ENCODE measurements at regions not wholly inside any gene's neighbourhood (a gene's known extent, or its start where the extent isn't known, plus 50 kb on each side); places are given as distances from the start of the nearest gene placed in this dataset.

DNA sequence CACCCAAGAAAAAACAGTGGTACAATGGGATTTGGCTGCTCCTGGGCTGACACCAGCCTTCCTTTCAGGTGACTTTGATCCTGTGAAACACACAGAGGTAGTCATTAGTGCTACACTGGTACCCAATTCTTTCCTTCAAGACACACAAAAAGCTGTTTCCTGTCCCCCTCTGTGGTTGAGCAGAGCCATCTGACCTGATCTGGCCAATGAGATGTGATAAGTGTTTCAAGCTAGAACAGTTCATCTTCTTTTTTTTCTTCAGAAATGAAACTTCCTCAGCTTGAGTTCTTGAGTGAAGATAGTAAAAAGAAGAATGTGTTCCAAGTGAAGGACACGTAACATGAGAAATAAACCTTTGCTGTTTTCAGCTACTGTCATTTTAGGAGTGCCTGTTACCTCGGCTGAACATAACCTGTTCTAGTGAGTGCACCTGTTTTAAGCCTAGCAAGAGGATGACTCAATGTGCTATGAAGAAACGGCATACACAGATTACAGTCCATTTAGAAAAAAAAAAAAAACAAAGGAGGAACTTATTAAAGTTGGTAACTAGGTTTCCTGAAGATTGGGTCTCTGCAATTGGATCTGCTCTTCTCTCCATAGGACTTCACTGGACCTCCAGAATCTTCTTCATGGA, 287.8 kb downstream of the GAS1 start:
- TF ChIP-seq POLR2A (IDR thresholded peaks at IDR 0.05), result no peak
- TF ChIP-seq, protein P1, sequence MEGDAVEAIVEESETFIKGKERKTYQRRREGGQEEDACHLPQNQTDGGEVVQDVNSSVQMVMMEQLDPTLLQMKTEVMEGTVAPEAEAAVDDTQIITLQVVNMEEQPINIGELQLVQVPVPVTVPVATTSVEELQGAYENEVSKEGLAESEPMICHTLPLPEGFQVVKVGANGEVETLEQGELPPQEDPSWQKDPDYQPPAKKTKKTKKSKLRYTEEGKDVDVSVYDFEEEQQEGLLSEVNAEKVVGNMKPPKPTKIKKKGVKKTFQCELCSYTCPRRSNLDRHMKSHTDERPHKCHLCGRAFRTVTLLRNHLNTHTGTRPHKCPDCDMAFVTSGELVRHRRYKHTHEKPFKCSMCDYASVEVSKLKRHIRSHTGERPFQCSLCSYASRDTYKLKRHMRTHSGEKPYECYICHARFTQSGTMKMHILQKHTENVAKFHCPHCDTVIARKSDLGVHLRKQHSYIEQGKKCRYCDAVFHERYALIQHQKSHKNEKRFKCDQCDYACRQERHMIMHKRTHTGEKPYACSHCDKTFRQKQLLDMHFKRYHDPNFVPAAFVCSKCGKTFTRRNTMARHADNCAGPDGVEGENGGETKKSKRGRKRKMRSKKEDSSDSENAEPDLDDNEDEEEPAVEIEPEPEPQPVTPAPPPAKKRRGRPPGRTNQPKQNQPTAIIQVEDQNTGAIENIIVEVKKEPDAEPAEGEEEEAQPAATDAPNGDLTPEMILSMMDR (IDR thresholded peaks at IDR 0.05 in 8 of 11, conservative IDR thresholded peaks at IDR 0.05 in 3 of 11), result no peak
- TF ChIP-seq POLR2AphosphoS5 (IDR thresholded peaks at IDR 0.05), result no peak
- Histone ChIP-seq H3K36me3 (no peaks in the 10 kb centered on the region), H3K4me3 (no peak overlapping the region), H3K27ac (no peak overlapping the region), H3K27me3 (replicated peaks in 1 of 7) (peaks cover 0 to 13% (median 0%) of the 10 kb centered on the region in 7 donors), H3K9me3 (no peaks in the 10 kb centered on the region), H3K4me1 (no peaks in the 10 kb centered on the region)
- 35 to 67% (median 63%) methylated on average over 3 of the region's 3 CpGs for WGBS, 5 donors
- intact Hi-C loops (cut with DNase I; ENCODE audit: low total_unique reads), result no loop called here
- no peak for DNase-seq

- Histone ChIP-seq H3K36me3 (no peaks in the 10 kb centered on the region), H3K4me3 (no peak overlapping the region), H3K4me1 (no peaks in the 10 kb centered on the region), H3K27me3 (replicated peaks in 1 of 7) (peaks cover 0 to 4% (median 0%) of the 10 kb centered on the region in 7 donors), H3K27ac (no peak overlapping the region), H3K9me3 (peaks cover 0 to 9% (median 2%) of the 10 kb centered on the region in 8 donors)
- DNase-seq, result no peak
- TF ChIP-seq POLR2A (IDR thresholded peaks at IDR 0.05) (no peak), POLR2AphosphoS5 (IDR thresholded peaks at IDR 0.05) (no peak)
- TF ChIP-seq, protein P1 (IDR thresholded peaks at IDR 0.05 in 8 of 11, conservative IDR thresholded peaks at IDR 0.05 in 3 of 11), result no peak
- intact Hi-C loops (cut with DNase I; ENCODE audit: low total_unique reads), result no loop called here
Measured at GRCh38 chr9:86655147-86655546, 292.2 kb downstream of the GAS1 start.

- Histone ChIP-seq H3K27me3 (replicated peaks in 1 of 7) (peaks cover 0 to 4% (median 0%) of the 10 kb centered on the region in 7 donors), H3K4me3 (no peak overlapping the region), H3K27ac (no peak overlapping the region), H3K36me3 (no peaks in the 10 kb centered on the region), H3K4me1 (no peaks in the 10 kb centered on the region), H3K9me3 (peaks cover 0 to 9% (median 2%) of the 10 kb centered on the region in 8 donors)
- 55 to 89% (median 85%) methylated on average over 3 of the region's 3 CpGs for WGBS, 5 donors
- TF ChIP-seq POLR2AphosphoS5 (IDR thresholded peaks at IDR 0.05) (no peak), POLR2A (IDR thresholded peaks at IDR 0.05) (no peak)
- TF ChIP-seq, protein P1 (IDR thresholded peaks at IDR 0.05 in 8 of 11, conservative IDR thresholded peaks at IDR 0.05 in 3 of 11), result no peak
- DNase-seq, result no peak
- intact Hi-C loops (cut with DNase I; ENCODE audit: low total_unique reads), result no loop called here
Measured at GRCh38 chr9:86653466-86653865, 293.8 kb downstream of the GAS1 start.

- intact Hi-C loops (cut with DNase I; ENCODE audit: low total_unique reads), result no loop called here
- H3K36me3 ChIP-seq, result no peaks in the 10 kb centered on the region
- no peak overlapping the region for H3K27ac ChIP-seq
- H3K27me3 ChIP-seq (replicated peaks in 1 of 7), result no peaks in the 10 kb centered on the region
- WGBS, 5 donors, result 69 to 85% (median 81%) methylated on average over 2 of the region's 2 CpGs
- H3K4me1 ChIP-seq, result no peaks in the 10 kb centered on the region
- peaks cover 0 to 9% (median 2%) of the 10 kb centered on the region in 8 donors for H3K9me3 ChIP-seq
- no peak overlapping the region for H3K4me3 ChIP-seq
- DNase-seq, result no peak
- TF ChIP-seq, protein P1 (IDR thresholded peaks at IDR 0.05 in 8 of 11, conservative IDR thresholded peaks at IDR 0.05 in 3 of 11), result no peak
- TF ChIP-seq POLR2AphosphoS5 (IDR thresholded peaks at IDR 0.05) (no peak), POLR2A (IDR thresholded peaks at IDR 0.05) (no peak)
Measured at GRCh38 chr9:86652736-86653135, 294.6 kb downstream of the GAS1 start.

All from spleen (tissue), 11 donors.